Motor neuron (in vitro differentiated cells): ENCODE measurements at regions not wholly inside any gene's neighbourhood (a gene's known extent, or its start where the extent isn't known, plus 50 kb on each side); places are given as distances from the start of the nearest gene placed in this dataset.

Source experiments
- ATAC-seq, 8 experiments: fragments of 200-7000 bp; cut with Tn5 transposase; replicated peaks in 6 of 8; 2 replicates each; pipeline ENCODE4 v1.8.0; 2021; ENCODE audit warnings: mild to moderate bottlenecking in 8 of 8, moderate library complexity in 8 of 8
- H3K27ac ChIP-seq, 2 donors: fragments of 250-450 bp; sonication (Bioruptor Pico); 2 replicates each; pipeline ENCODE4 v1.9.0; 2021; ENCODE audit warnings: antibody characterized with exemption in 2 of 2, mild to moderate bottlenecking in 2 of 2, moderate library complexity in 1 of 2
- H3K4me1 ChIP-seq, 2 donors: fragments of 250-450 bp; sonication (Bioruptor Pico); replicated peaks in 1 of 2; 2 replicates each; pipeline ENCODE4 v1.6.1; 2021; ENCODE audit warnings: antibody characterized with exemption in 2 of 2, mild to moderate bottlenecking in 2 of 2, moderate library complexity in 1 of 2
- H3K4me3 ChIP-seq, 5 donors: fragments of 250-450 bp; sonication (Bioruptor Pico); 2 replicates each; pipeline ENCODE4 v1.9.0; 2021; ENCODE audit warnings: antibody characterized with exemption in 5 of 5, mild to moderate bottlenecking in 5 of 5, moderate library complexity in 4 of 5
- WGBS, 10 experiments: fragments of 450-650 bp; shearing (Covaris generic); methylation state at CpG; one replicate each; pipeline ENCODE4 v1.0.0; 2022; 5-methylcytosine and 5-hydroxymethylcytosine counted together
- in situ Hi-C, 9 experiments: fragments of 400-800 bp; cut with MboI; loops; one replicate each; pipeline ENCODE4 v1.15.0; 2021; ENCODE audit warnings: low sequenced_read_pairs in 9 of 9, low pct_unique_long_range_greater_than_20kb in 2 of 9; ENCODE audit not compliant: unreplicated experiment in 9 of 9

DNA sequence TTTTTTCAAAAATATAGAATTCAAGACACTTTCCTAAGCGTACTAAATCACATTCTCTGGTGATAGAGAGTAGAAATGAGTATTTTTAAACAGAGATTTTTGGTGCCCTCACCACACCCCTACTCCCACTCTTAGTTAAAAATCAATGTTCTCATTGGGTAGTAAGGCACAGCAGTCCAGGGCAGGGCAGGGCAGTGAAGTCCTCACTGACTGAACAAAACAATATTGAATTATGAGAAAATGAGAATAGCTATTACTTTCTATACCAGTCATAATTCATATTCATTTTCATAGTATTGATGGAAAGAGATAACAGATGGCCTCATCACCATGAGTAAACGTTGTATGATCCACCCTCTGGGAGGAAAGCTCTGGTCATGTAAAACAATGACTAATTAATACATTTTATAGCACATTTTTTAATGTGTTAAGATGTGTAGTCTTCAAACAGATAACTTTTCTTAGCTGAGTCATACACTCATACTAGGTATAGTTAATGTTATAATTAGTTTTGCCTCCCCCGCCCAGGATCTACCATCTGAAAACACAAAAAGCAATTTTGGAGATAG is 686.1 kb downstream of the KCNJ3 start:
- Histone ChIP-seq H3K27ac (no peak overlapping the region), H3K4me1 (peaks cover 0 to 5% of the 10 kb centered on the region in 2 donors), H3K4me3 (no peak overlapping the region)
- WGBS, 10 experiments, result 26 to 100% (median 86%) methylated on average over 2 to 3 of the region's 3 CpGs
- ATAC-seq, result no peak
- in situ Hi-C loops, result loop anchor here in 3 of 9 experiments (25.0 kb wide), 5 partner anchors 953 to 1828 kb away; partner anchors contain the start of gene NR4A2 (in 1 of the 3)

GRCh38 chr2:155382776-155383175 is 684.3 kb downstream of the KCNJ3 start:
- Histone ChIP-seq H3K4me1 (peaks cover 0 to 5% of the 10 kb centered on the region in 2 donors), H3K4me3 (no peak overlapping the region), H3K27ac (no peak overlapping the region)
- WGBS, 10 experiments, result 0 to 79% (median 38%) methylated on average over 1 to 3 of the region's 3 CpGs
- peak in 6 of 8 experiments; percentile 21 to 65 (median 48) for ATAC-seq
- in situ Hi-C loops, result loop anchor here in 3 of 9 experiments (25.0 kb wide), 5 partner anchors 955 to 1830 kb away; partner anchors contain the start of gene NR4A2 (in 1 of the 3)

- H3K27ac ChIP-seq, result no peak overlapping the region
- in situ Hi-C loops, result loop anchor here in 3 of 9 experiments (25.0 kb wide), 5 partner anchors 956 to 1831 kb away; partner anchors contain the start of gene NR4A2 (in 1 of the 3)
- 0 to 100% (median 83%) methylated on average over 1 of the region's 1 CpG; no CpG with 5 or more reads in 2 of the 10 experiments for WGBS, 10 experiments
- H3K4me3 ChIP-seq, result no peak overlapping the region
- peaks cover 0 to 5% of the 10 kb centered on the region in 2 donors for H3K4me1 ChIP-seq
- no peak for ATAC-seq
These were observed 682.9 kb downstream of the KCNJ3 start for GRCh38 chr2:155381436-155381835.

DNA sequence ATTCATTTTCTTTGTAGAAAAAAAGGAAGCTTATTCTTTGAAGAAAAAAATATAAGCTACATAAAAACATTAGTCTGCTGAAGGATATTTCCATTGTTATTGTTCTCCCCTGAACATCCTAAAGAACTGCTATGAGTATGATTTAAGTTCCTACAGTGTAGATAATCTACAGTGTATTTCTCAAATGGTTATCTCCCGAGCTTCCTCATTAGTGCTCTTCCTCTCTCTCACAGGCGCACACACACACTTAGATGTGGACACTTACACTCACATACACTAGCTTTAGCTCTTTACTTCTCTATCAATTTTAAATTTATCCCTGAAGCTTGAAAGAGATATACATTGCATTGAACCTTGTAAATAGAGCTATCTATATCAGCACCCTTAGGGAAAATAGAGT is 681.0 kb downstream of the KCNJ3 start:
- no peak for ATAC-seq
- in situ Hi-C loops, result loop anchor here in 3 of 9 experiments (25.0 kb wide), 5 partner anchors 958 to 1833 kb away; partner anchors contain the start of gene NR4A2 (in 1 of the 3)
- WGBS, 10 experiments, result 17 to 94% (median 65%) methylated on average over 1 to 2 of the region's 2 CpGs; no CpG with 5 or more reads in 2 of the 10 experiments
- Histone ChIP-seq H3K4me3 (no peak overlapping the region), H3K27ac (no peak overlapping the region), H3K4me1 (peaks cover 0 to 5% of the 10 kb centered on the region in 2 donors)

DNA sequence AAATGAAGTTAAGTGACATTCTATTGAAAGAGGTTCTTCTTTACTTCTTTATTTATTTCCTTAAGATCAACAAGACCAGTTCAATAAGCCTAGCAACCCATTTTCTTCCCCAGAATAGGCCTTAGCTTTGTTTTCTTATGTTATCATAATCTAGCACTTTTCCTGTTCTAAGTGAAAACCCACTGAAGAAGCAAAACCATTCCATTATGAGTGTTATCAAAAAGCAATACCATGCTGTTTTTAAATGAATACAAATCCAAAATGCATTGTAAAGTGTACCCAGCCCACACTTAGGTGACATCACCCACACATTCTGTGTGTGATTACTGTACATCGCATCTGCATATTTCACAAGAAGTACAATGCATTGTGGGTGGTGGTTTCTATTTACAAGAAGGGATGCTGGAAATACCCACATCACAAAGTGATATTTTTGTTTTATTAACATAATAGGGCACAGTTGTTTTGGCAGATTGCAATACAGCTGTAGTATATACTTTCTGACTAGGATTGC is 679.5 kb downstream of the KCNJ3 start:
- Histone ChIP-seq H3K27ac (no peak overlapping the region), H3K4me1 (peaks cover 0 to 3% of the 10 kb centered on the region in 2 donors), H3K4me3 (no peak overlapping the region)
- in situ Hi-C loops, result loop anchor here in 3 of 9 experiments (25.0 kb wide), 5 partner anchors 959 to 1834 kb away; partner anchors contain the start of gene NR4A2 (in 1 of the 3)
- 0 to 100% (median 83%) methylated on average over 1 of the region's 1 CpG; no CpG with 5 or more reads in 3 of the 10 experiments for WGBS, 10 experiments
- ATAC-seq, result peak in 6 of 8 experiments; percentile 33 to 96 (median 65)

GRCh38 chr2:155377266-155377680 is 678.8 kb downstream of the KCNJ3 start:
- in situ Hi-C loops, result loop anchor here in 3 of 9 experiments (25.0 kb wide), 5 partner anchors 960 to 1835 kb away; partner anchors contain the start of gene NR4A2 (in 1 of the 3)
- Histone ChIP-seq H3K4me1 (no peaks in the 10 kb centered on the region), H3K27ac (no peak overlapping the region), H3K4me3 (no peak overlapping the region)
- WGBS, 10 experiments, result 0 to 96% (median 74%) methylated on average over 1 to 5 of the region's 5 CpGs; no CpG with 5 or more reads in 1 of the 10 experiments
- peak in 5 of 8 experiments; percentile 16 to 57 (median 22) for ATAC-seq

GRCh38 chr2:155372969-155373368 is 674.5 kb downstream of the KCNJ3 start:
- H3K27ac ChIP-seq, result no peak overlapping the region
- 0 to 79% (median 43%) methylated on average over 1 to 2 of the region's 2 CpGs for WGBS, 10 experiments
- in situ Hi-C loops, result loop anchor here in 2 of 9 experiments (25.0 kb wide), 1 partner anchor 1814 kb away; no protein-coding TSS in a partner anchor
- no peak overlapping the region for H3K4me3 ChIP-seq
- no peaks in the 10 kb centered on the region for H3K4me1 ChIP-seq
- peak in 2 of 8 experiments; percentile 23 to 66 for ATAC-seq

DNA sequence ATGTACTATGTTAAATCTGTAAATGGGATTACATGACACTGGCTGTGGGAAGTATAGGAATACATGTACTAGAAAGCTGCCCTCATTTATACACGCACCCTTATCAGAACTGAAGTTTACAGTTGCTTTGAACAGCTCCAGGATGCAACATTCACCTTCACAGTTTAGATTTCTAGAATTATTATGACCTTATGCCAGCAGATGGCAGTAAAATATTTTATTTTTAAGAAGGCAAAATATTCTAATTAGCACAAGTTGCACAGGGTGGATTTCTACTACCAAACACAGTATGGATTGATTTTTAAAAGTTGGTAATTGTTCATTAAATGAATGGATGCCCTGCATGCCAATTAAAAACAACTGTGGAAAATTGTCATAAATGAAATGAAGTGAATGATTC is 670.4 kb downstream of the KCNJ3 start:
- ATAC-seq, result peak in 4 of 8 experiments; percentile 19 to 52 (median 50)
- no peak overlapping the region for H3K4me3 ChIP-seq
- no peaks in the 10 kb centered on the region for H3K4me1 ChIP-seq
- WGBS, 10 experiments, result 0 to 92% (median 76%) methylated on average over 1 of the region's 1 CpG; no CpG with 5 or more reads in 4 of the 10 experiments
- in situ Hi-C loops, result loop anchor here in 2 of 9 experiments (25.0 kb wide), 1 partner anchor 1818 kb away; no protein-coding TSS in a partner anchor
- no peak overlapping the region for H3K27ac ChIP-seq

- ATAC-seq, result no peak
- Histone ChIP-seq H3K4me1 (no peaks in the 10 kb centered on the region), H3K4me3 (no peak overlapping the region), H3K27ac (no peak overlapping the region)
- in situ Hi-C loops, result loop anchor here in 2 of 9 experiments (25.0 kb wide), 1 partner anchor 1823 kb away; no protein-coding TSS in a partner anchor
- 56 to 100% (median 92%) methylated on average over 1 to 3 of the region's 3 CpGs for WGBS, 10 experiments
These were observed 666.3 kb downstream of the KCNJ3 start for GRCh38 chr2:155364766-155365165.

GRCh38 chr2:155363349-155363888 is 664.9 kb downstream of the KCNJ3 start:
- Histone ChIP-seq H3K27ac (no peak overlapping the region), H3K4me3 (no peak overlapping the region), H3K4me1 (no peaks in the 10 kb centered on the region)
- in situ Hi-C loops, result loop anchor here in 2 of 9 experiments (25.0 kb wide), 1 partner anchor 1824 kb away; no protein-coding TSS in a partner anchor
- no peak for ATAC-seq
- 0 to 100% (median 89%) methylated on average over 1 to 7 of the region's 8 CpGs for WGBS, 10 experiments

DNA sequence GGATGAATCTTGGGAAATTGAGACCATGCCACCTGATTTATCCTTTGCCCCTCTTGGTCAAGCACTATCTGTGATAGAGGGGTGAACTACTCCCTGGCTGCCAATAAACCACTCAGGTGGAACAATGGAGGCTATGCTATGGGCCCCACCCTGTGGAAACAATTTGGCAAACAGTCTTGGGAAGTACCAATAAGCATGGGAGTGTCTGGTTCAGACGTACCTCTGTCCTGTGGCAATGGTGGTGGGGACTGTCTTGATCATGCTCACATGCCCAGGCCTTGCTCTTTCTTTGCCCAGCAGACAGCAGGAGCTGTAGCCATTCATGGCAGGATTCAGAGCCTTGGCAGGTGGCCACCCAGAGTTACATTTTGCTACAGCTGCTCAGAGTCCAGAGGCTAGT is 658.7 kb downstream of the KCNJ3 start:
- in situ Hi-C loops, result loop anchor here in 2 of 9 experiments (25.0 kb wide), 1 partner anchor 1830 kb away; no protein-coding TSS in a partner anchor
- ATAC-seq, result no peak
- Histone ChIP-seq H3K4me1 (no peaks in the 10 kb centered on the region), H3K27ac (no peak overlapping the region), H3K4me3 (no peak overlapping the region)
- no CpG with 5 or more reads among the region's 1 CpG for WGBS, 10 experiments

DNA sequence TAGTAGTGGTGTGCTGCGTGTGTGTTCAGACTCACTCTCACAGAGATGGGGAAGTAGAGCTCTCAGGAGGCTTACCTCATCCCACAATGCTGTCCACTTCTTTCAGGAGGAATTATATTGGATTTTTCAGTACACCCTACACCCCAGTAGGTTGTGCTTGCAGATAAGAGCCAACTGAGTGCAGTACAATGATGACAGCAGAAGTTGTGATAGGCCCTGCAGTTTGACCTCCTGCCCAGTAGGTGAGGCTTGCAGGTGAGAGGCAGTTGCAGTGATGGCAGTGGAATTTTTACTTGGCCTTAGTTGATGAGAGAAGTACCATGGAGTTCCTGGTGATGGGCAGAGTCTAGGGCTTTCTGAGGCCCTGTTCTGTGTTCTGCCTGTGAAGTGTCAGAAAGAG is 657.8 kb downstream of the KCNJ3 start:
- no peak for ATAC-seq
- H3K4me3 ChIP-seq, result no peak overlapping the region
- WGBS, 10 experiments, result 60 to 83% (median 80%) methylated on average over 1 of the region's 1 CpG; no CpG with 5 or more reads in 7 of the 10 experiments
- H3K27ac ChIP-seq, result no peak overlapping the region
- in situ Hi-C loops, result loop anchor here in 2 of 9 experiments (25.0 kb wide), 1 partner anchor 1831 kb away; no protein-coding TSS in a partner anchor
- no peaks in the 10 kb centered on the region for H3K4me1 ChIP-seq
